ENCODE measurements at regions not wholly inside any gene's neighbourhood (a gene's known extent, or its start where the extent isn't known, plus 50 kb on each side); places are given as distances from the start of the nearest gene placed in this dataset.
"Not testable (repeated sequence)": the region's sequence is repeated elsewhere in the genome, so short reads cannot be mapped to it uniquely, and the experiment has no call there.

DNA sequence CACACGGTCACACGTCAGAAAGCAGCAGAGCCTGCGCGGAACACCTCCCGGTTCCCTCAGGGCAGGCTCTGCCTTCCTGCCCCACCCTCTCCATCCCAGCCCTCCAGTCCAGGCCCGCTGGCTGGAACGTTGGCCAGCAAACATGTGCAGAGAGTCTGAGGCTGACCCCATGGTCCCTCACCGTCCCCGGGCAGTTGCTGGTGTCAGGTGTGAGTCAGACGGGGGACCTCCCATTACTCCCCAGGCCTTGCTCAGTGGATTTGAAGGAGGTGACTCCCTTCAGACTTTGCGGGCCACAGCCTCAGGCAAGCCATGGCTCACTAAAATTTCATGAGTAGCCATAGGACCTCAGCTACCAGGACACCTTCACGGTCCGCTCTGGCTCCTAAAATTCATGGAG is 74.7 kb downstream of the ATP6V0E2 start:
- TF ChIP-seq, protein P1, sequence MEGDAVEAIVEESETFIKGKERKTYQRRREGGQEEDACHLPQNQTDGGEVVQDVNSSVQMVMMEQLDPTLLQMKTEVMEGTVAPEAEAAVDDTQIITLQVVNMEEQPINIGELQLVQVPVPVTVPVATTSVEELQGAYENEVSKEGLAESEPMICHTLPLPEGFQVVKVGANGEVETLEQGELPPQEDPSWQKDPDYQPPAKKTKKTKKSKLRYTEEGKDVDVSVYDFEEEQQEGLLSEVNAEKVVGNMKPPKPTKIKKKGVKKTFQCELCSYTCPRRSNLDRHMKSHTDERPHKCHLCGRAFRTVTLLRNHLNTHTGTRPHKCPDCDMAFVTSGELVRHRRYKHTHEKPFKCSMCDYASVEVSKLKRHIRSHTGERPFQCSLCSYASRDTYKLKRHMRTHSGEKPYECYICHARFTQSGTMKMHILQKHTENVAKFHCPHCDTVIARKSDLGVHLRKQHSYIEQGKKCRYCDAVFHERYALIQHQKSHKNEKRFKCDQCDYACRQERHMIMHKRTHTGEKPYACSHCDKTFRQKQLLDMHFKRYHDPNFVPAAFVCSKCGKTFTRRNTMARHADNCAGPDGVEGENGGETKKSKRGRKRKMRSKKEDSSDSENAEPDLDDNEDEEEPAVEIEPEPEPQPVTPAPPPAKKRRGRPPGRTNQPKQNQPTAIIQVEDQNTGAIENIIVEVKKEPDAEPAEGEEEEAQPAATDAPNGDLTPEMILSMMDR (IDR thresholded peaks at IDR 0.05): not testable (repeated sequence)
- not testable (repeated sequence) for TF ChIP-seq EP300, POLR2A, POLR2AphosphoS5 (IDR thresholded peaks at IDR 0.05)

Data from stomach (tissue), 4 donors.